ENCODE measurements at regions not wholly inside any gene's neighbourhood (a gene's known extent, or its start where the extent isn't known, plus 50 kb on each side); places are given as distances from the start of the nearest gene placed in this dataset.

- no peaks in the 10 kb centered on the region for H3K36me3 ChIP-seq (ENCODE audit: control insufficient read depth in 2 of 4, insufficient read depth in 4 of 4, low read length in 3 of 4)
- no peak for TF ChIP-seq FOSL1 (IDR thresholded peaks at IDR 0.05; ENCODE audit: insufficient read depth, low read depth, low read length)
- no peak for TF ChIP-seq GTF2F1 (IDR thresholded peaks at IDR 0.05; ENCODE audit: borderline replicate concordance, low read depth, low read length)
- TF ChIP-seq SAP30 (IDR thresholded peaks at IDR 0.05; ENCODE audit: insufficient read depth, insufficient replicate concordance, low read length), result no peak
- no peak for TF ChIP-seq JUND (IDR thresholded peaks at IDR 0.05; ENCODE audit: low read length)
- no peak for TF ChIP-seq PHF8 (conservative IDR thresholded peaks at IDR 0.05; ENCODE audit: low read depth, low read length)
- TF ChIP-seq KDM1A (IDR thresholded peaks at IDR 0.05; ENCODE audit: borderline replicate concordance, low read length), result no peak
- TF ChIP-seq EZH2 (IDR thresholded peaks at IDR 0.05; ENCODE audit: low read depth, low read length, severe bottlenecking), result no peak
- no peak for TF ChIP-seq TAF1 (IDR thresholded peaks at IDR 0.05; ENCODE audit: low read depth, low read length)
- TF ChIP-seq BACH1 (IDR thresholded peaks at IDR 0.05; ENCODE audit: low read length), result no peak
- no peak for TF ChIP-seq NANOG (IDR thresholded peaks at IDR 0.05; ENCODE audit: insufficient read depth, low read depth, low read length, poor library complexity, severe bottlenecking)
- no peak for TF ChIP-seq RBBP5 (IDR thresholded peaks at IDR 0.05; ENCODE audit: borderline replicate concordance, low read depth, low read length)
- TF ChIP-seq CEBPB (IDR thresholded peaks at IDR 0.05; ENCODE audit: low read depth, low read length), result no peak
- TF ChIP-seq CHD2 (IDR thresholded peaks at IDR 0.05; ENCODE audit: low read length), result no peak
Observed at GRCh38 chr9:71286146-71286545, 164.7 kb upstream of the TRPM3 start.

More at GRCh38 chr9:71286146-71286545, 164.7 kb upstream of the TRPM3 start:
- no peak overlapping the region for H3K56ac ChIP-seq (replicated peaks; ENCODE audit: insufficient read length, low read depth, low read length)
- no peak overlapping the region for H2BK5ac ChIP-seq (ENCODE audit: low read depth, low read length)
- H3K9ac ChIP-seq (replicated peaks in 1 of 4; ENCODE audit: extremely low read depth in 1 of 4, low read depth in 3 of 4, low read length in 3 of 4), result no peak overlapping the region
- H3K14ac ChIP-seq (ENCODE audit: insufficient read length), result no peak overlapping the region
- H3K4me1 ChIP-seq (replicated peaks in 1 of 4; ENCODE audit: control insufficient read depth in 3 of 4, insufficient read depth in 4 of 4, low read length in 3 of 4), result peaks cover 0 to 5% (median 3%) of the 10 kb centered on the region in 4 experiments; a peak in 3 of 7 replicates
- H3K27me3 ChIP-seq (replicated peaks in 1 of 4; ENCODE audit: control insufficient read depth in 3 of 4, extremely low read depth in 1 of 4, insufficient read depth in 3 of 4, low read length in 3 of 4), result no peaks in the 10 kb centered on the region
- H2AFZ ChIP-seq (ENCODE audit: low read length), result no peak overlapping the region
- WGBS, 2 experiments (ENCODE audit: extremely low coverage in 1 of 2, insufficient coverage in 1 of 2, insufficient read length in 1 of 2, insufficient replicate concordance in 2 of 2, low coverage in 1 of 2, low lambda C conversion rate in 2 of 2, missing lambda C conversion rate in 1 of 2), result 89% methylated on average over 4 of the region's 4 CpGs; no CpG with 5 or more reads in 1 of the 2 experiments
- no peak overlapping the region for H2BK15ac ChIP-seq (ENCODE audit: low read length)
- H2AK5ac ChIP-seq (ENCODE audit: low read depth, low read length), result no peak overlapping the region
- no peaks in the 10 kb centered on the region for H4K20me1 ChIP-seq (replicated peaks in 1 of 2; ENCODE audit: control insufficient read depth in 1 of 2, insufficient read depth in 2 of 2, low read length in 2 of 2)
- DNase-seq (ENCODE audit: low read depth in 1 of 2, low spot score in 2 of 2) (no peak), FAIRE-seq (no peak)
- no peak overlapping the region for H3K4ac ChIP-seq (replicated peaks; ENCODE audit: insufficient read length, low read depth, low read length)
- no peaks in the 10 kb centered on the region for H3K79me2 ChIP-seq (ENCODE audit: control insufficient read depth in 1 of 2, insufficient read depth in 2 of 2, low read length in 2 of 2)
- no peaks in the 10 kb centered on the region for H3K79me1 ChIP-seq (ENCODE audit: low read depth, low read length)
- no peaks in the 10 kb centered on the region for H3K9me3 ChIP-seq (ENCODE audit: insufficient read depth in 2 of 2, low read depth in 1 of 2, low read length in 1 of 2)
- no peak overlapping the region for H3K4me2 ChIP-seq (ENCODE audit: insufficient read depth in 1 of 2, low read depth in 2 of 2, low read length in 2 of 2)
- H3K18ac ChIP-seq (ENCODE audit: extremely low read depth, low read length), result no peak overlapping the region
- no peak overlapping the region for H4K91ac ChIP-seq (replicated peaks; ENCODE audit: insufficient read length, low read length)
- CTCF ChIA-PET (ENCODE audit: partially characterized antibody), result interaction anchor here (0.7 to 4.0 kb wide), 23 partner anchors 12 to 496 kb away, joined by 3 to 21 read pairs (median 3); no protein-coding TSS in a partner anchor
- H3K23ac ChIP-seq (ENCODE audit: insufficient read length), result no peak overlapping the region
- H4K8ac ChIP-seq (ENCODE audit: extremely low read depth, insufficient read depth, low read length), result no peak overlapping the region
- H2BK120ac ChIP-seq (replicated peaks; ENCODE audit: low read depth, low read length), result no peak overlapping the region
- POLR2A ChIA-PET (ENCODE audit: partially characterized antibody), result no interaction called here
- H3K27ac ChIP-seq (ENCODE audit: low read depth, low read length), result no peak overlapping the region
- H3K4me3 ChIP-seq (ENCODE audit: extremely low read depth in 1 of 4, insufficient read depth in 2 of 4, low read depth in 3 of 4, low read length in 4 of 4), result no peak overlapping the region
- H3K23me2 ChIP-seq (ENCODE audit: low read depth, low read length), result no peaks in the 10 kb centered on the region
- H2BK20ac ChIP-seq (ENCODE audit: low read length), result no peak overlapping the region
- H4K5ac ChIP-seq (ENCODE audit: insufficient read length, low read depth, low read length), result no peak overlapping the region
- H2BK12ac ChIP-seq (ENCODE audit: low read depth, low read length), result no peak overlapping the region
